BE2C (cell line): ENCODE measurements at regions not wholly inside any gene's neighbourhood (a gene's known extent, or its start where the extent isn't known, plus 50 kb on each side); places are given as distances from the start of the nearest gene placed in this dataset.

Source experiments
- DNase-seq: peaks from one replicate; pipeline ENCODE4 v3.0.0-alpha.2; 2020
- H3K27me3 ChIP-seq: fragments of 250-450 bp; sonication (Bioruptor Pico); 2 replicates; pipeline ENCODE4 v1.5.1; 2020; ENCODE audit warnings: mild to moderate bottlenecking
- H3K36me3 ChIP-seq: fragments of 250-450 bp; sonication (Bioruptor Pico); 2 replicates; pipeline ENCODE4 v1.5.1; 2020; ENCODE audit warnings: mild to moderate bottlenecking
- H3K4me1 ChIP-seq: fragments of 250-450 bp; sonication (Bioruptor Pico); 2 replicates; pipeline ENCODE4 v1.5.1; 2020
- H3K4me3 ChIP-seq: 2 replicates; pipeline ENCODE4 v1.5.1; 2011; ENCODE audit warnings: low read depth, low read length
- H3K9me3 ChIP-seq: fragments of 250-450 bp; sonication (Bioruptor Pico); 2 replicates; pipeline ENCODE4 v1.5.1; 2020
- TF ChIP-seq, protein P1 (sequence below): IDR thresholded peaks from 2 replicates; pipeline ENCODE4 v1.5.1; 2012; ENCODE audit warnings: mild to moderate bottlenecking, low read depth, low read length

DNA sequence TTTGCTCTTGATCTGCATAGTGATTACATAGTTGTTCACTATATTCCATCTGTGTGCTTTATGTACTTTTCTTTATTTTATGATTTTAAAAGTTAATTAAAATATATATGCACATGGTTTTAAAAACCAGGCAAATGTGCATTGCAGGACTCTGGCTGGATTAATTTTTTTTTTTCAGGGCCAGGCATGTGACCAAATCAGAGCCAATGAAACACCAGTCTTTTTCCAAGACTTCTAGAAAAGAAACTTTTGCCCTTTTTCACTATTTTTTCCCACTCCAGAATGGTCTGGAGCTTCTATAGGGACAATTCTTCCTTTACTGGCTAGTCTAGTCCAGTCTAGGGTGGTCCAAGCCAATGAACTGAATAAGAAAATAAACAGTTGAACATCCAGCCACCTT, 198.1 kb upstream of the FBXO11 start:
- Histone ChIP-seq H3K36me3 (no peaks in the 10 kb centered on the region), H3K4me1 (no peaks in the 10 kb centered on the region), H3K9me3 (no peaks in the 10 kb centered on the region), H3K27me3 (no peaks in the 10 kb centered on the region), H3K4me3 (no peak overlapping the region)
- DNase-seq, result no peak
- TF ChIP-seq, protein P1, sequence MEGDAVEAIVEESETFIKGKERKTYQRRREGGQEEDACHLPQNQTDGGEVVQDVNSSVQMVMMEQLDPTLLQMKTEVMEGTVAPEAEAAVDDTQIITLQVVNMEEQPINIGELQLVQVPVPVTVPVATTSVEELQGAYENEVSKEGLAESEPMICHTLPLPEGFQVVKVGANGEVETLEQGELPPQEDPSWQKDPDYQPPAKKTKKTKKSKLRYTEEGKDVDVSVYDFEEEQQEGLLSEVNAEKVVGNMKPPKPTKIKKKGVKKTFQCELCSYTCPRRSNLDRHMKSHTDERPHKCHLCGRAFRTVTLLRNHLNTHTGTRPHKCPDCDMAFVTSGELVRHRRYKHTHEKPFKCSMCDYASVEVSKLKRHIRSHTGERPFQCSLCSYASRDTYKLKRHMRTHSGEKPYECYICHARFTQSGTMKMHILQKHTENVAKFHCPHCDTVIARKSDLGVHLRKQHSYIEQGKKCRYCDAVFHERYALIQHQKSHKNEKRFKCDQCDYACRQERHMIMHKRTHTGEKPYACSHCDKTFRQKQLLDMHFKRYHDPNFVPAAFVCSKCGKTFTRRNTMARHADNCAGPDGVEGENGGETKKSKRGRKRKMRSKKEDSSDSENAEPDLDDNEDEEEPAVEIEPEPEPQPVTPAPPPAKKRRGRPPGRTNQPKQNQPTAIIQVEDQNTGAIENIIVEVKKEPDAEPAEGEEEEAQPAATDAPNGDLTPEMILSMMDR, result no peak

DNA sequence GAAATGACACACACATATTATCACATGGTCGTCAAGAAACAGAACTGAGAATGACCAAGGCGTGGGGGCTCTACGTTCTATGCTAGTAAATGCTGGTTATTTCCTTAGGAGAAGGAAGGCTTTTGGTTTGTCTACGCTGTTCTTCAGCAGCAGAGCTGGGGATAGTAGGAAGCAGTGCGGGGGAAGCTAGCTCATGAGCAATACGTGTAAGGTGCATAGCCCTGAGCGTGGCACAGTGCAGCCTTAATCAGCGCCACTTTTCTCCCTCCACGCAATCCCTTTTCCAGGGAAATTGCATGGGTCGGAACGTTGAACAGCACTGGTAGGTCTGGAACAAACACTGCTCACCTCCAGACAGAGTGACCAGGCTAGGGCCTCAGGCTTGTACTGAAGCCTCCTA, 199.6 kb upstream of the FBXO11 start:
- Histone ChIP-seq H3K36me3 (no peaks in the 10 kb centered on the region), H3K4me3 (no peak overlapping the region), H3K27me3 (no peaks in the 10 kb centered on the region), H3K4me1 (no peaks in the 10 kb centered on the region), H3K9me3 (no peaks in the 10 kb centered on the region)
- TF ChIP-seq, protein P1, result no peak
- DNase-seq, result no peak

DNA sequence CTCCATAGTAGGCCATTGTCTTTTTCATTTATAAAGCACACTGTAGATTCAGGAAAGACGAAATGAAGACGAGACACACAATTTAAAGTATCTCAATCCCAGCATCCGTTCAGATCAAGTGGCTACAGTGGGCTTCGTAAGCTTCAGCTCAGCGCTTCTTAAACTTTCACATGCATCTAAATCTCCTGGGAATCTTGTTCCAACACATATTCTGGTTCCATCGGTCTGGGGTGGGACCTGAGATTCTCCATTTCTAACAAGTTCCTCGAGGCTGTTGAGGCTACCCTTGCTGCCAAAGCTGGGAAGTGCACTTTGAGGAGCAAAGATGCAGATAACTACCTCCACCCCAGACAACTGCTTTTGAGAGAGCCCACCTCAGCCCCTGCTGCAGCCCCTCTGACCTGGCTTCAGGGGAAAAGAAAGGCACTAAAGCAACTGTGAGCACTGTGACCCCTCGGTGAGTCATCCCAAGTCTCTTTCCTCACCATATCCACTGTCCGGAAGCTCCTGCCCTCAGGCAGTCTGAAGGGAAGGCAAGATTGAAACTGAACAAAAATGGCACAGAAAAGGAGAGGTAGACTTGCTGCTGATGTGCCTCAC, 201.1 kb upstream of the FBXO11 start:
- no peaks in the 10 kb centered on the region for H3K36me3 ChIP-seq
- H3K4me1 ChIP-seq, result no peaks in the 10 kb centered on the region
- TF ChIP-seq, protein P1, result peak; percentile 13; the same call in 1 of the 2 replicates
- H3K4me3 ChIP-seq, result peak overlapping the region; percentile 46
- H3K27me3 ChIP-seq, result no peaks in the 10 kb centered on the region
- peak; percentile 29 for DNase-seq
- H3K9me3 ChIP-seq, result no peaks in the 10 kb centered on the region

DNA sequence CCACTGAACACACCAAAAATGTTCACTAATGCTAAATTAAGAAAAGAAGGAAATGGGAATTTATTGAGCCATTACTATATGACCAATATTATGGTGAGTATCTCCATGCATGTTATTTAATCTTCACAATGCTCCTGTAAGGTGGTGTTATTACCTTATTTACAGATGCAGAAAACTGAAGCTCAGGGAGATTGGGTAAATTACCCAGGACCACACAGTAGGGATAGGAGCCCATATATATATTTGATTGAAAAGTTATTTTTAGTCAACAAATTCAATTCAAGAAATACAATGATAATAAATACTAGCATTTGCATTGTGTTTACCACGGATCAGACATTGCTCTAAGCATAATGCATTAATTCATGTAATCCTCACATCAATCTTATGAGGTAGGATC, 202.2 kb upstream of the FBXO11 start:
- Histone ChIP-seq H3K36me3 (no peaks in the 10 kb centered on the region), H3K9me3 (no peaks in the 10 kb centered on the region), H3K4me3 (no peak overlapping the region), H3K27me3 (no peaks in the 10 kb centered on the region), H3K4me1 (no peaks in the 10 kb centered on the region)
- TF ChIP-seq, protein P1, result no peak
- DNase-seq, result no peak

DNA sequence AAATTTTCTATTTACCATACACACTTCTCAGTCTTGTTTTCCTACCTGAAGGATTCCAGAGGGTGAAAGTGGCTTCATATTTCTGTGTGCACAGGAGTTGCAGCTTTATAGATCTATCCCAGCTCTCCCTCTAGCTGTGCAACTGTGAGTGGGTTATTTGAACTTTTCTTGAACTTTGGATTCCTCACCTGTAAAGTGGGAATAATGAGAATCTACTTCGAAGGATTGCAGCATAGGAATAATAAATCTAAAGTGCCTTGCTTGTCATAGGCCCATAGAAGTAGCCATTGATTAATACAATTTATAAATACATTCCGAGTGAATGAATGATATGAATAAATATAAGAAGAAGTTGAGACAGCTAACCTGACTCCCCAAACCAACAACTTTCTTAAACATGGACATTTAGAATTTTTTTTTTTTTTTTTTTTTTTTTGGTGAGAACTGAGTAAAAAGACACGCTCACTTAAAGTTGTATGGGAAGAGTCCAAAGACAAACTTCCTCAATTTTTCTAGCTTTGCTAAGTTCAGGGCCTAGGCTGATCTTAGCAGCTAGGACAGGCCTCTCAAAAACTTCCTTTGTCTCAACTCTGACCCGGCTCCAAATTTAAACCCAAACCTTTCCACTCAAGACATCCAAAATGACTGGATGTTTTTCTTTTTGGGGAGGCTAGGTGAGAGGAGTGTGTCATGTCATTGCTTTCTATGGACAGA, 203.3 kb upstream of the FBXO11 start:
- Histone ChIP-seq H3K4me3 (no peak overlapping the region), H3K9me3 (no peaks in the 10 kb centered on the region), H3K4me1 (no peaks in the 10 kb centered on the region), H3K27me3 (no peaks in the 10 kb centered on the region), H3K36me3 (no peaks in the 10 kb centered on the region)
- TF ChIP-seq, protein P1, result no peak
- DNase-seq, result no peak

DNA sequence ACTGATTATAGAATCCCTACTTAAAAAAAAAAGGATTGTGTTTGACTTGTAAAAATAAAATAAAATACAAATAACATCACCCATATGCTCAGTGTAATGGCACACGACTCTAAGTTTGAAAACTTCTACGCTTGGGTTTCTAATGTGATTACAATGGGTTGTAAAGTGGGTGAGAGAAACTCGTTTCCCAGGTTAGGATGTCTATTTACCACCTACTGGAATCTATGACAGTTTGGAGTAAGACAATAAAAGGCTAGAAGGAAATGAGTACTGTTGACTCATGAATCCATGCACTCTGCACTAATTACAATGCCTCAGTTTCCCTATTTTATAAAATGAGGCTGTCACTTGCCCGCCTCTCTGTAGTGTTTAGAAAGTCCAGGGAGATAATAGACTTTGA, 204.0 kb upstream of the FOXN2 start:
- H3K9me3 ChIP-seq, result no peaks in the 10 kb centered on the region
- no peaks in the 10 kb centered on the region for H3K4me1 ChIP-seq
- TF ChIP-seq, protein P1, result no peak
- H3K36me3 ChIP-seq, result no peaks in the 10 kb centered on the region
- no peaks in the 10 kb centered on the region for H3K27me3 ChIP-seq
- H3K4me3 ChIP-seq, result no peak overlapping the region; the same call in 1 of the 2 replicates
- DNase-seq, result no peak
